ENCODE measurements at regions not wholly inside any gene's neighbourhood (a gene's known extent, or its start where the extent isn't known, plus 50 kb on each side); places are given as distances from the start of the nearest gene placed in this dataset.

GRCh38 chr3:76372497-76372896, 587.1 kb upstream of the ZNF717 start:
- TF ChIP-seq POLR2AphosphoS5 (IDR thresholded peaks at IDR 0.05; ENCODE audit: low read depth, low read length): no peak
- no peak for TF ChIP-seq POLR2A (IDR thresholded peaks at IDR 0.05; ENCODE audit: low read depth, low read length)

All from GM12892 (cell line).